H1 (cell line): ENCODE measurements at regions not wholly inside any gene's neighbourhood (a gene's known extent, or its start where the extent isn't known, plus 50 kb on each side); places are given as distances from the start of the nearest gene placed in this dataset.

Experiments used
- CTCF ChIA-PET: fragments of 300-600 bp; sonication (Branson Sonifier 250); formaldehyde crosslinking; loops from one replicate; lab custom pipeline; 2021; ENCODE audit not compliant: partially characterized antibody; lab: Charles Lee
- POLR2A ChIA-PET: fragments of 300-600 bp; sonication (Branson Sonifier 250); formaldehyde crosslinking; loops from one replicate; lab custom pipeline; 2021; ENCODE audit warnings: inconsistent platforms; ENCODE audit not compliant: partially characterized antibody; lab: Charles Lee
- DNase-seq, 2 experiments: peaks; one replicate each; pipeline versions ENCODE4 v3.0.0 to v3.0.0-alpha.2; 2010 to 2022; ENCODE audit warnings: low spot score in 2 of 2, low read depth in 1 of 2, mixed read lengths in 1 of 2
- FAIRE-seq: peaks from 2 replicates; lab custom pipeline; 2011; peaks lifted over from hg19 to GRCh38; lab: Jason Lieb, UNC
- H2AFZ ChIP-seq: 2 replicates; pipeline ENCODE4 v1.8.1; 2012; ENCODE audit warnings: low read length, inconsistent platforms
- H2AK5ac ChIP-seq: 2 replicates; pipeline ENCODE4 v1.6.1; 2013; ENCODE audit warnings: low read depth, low read length
- H2BK120ac ChIP-seq: replicated peaks from 2 replicates; pipeline ENCODE3; 2013; ENCODE audit warnings: low read depth, low read length, inconsistent platforms
- H2BK12ac ChIP-seq: 2 replicates; pipeline ENCODE4 v1.6.1; 2013; ENCODE audit warnings: low read depth, low read length
- H2BK15ac ChIP-seq: 2 replicates; pipeline ENCODE4 v1.6.1; 2013; ENCODE audit warnings: low read length
- H2BK20ac ChIP-seq: 2 replicates; pipeline ENCODE4 v1.6.1; 2013; ENCODE audit warnings: low read length
- H2BK5ac ChIP-seq: 2 replicates; pipeline ENCODE4 v1.6.1; 2013; ENCODE audit warnings: low read depth, low read length
- H3K14ac ChIP-seq: 2 replicates; pipeline ENCODE4 v1.6.1; 2013; ENCODE audit warnings: inconsistent platforms; ENCODE audit not compliant: insufficient read length
- H3K18ac ChIP-seq: 2 replicates; pipeline ENCODE4 v1.6.1; 2013; ENCODE audit warnings: low read length; ENCODE audit errors: extremely low read depth
- H3K23ac ChIP-seq: 2 replicates; pipeline ENCODE4 v1.6.1; 2013; ENCODE audit warnings: inconsistent platforms; ENCODE audit not compliant: insufficient read length
- H3K23me2 ChIP-seq: 2 replicates; pipeline ENCODE4 v1.6.1; 2013; ENCODE audit warnings: low read depth, low read length
- H3K27ac ChIP-seq: 2 replicates; pipeline ENCODE4 v1.6.1; 2011; ENCODE audit warnings: low read depth, low read length, inconsistent platforms
- H3K27me3 ChIP-seq, 4 experiments: replicated peaks in 1 of 4; 1 replicate in 1 of 4; 2 replicates in 3 of 4; pipeline versions ENCODE4 v1.6.1 to v1.8.1; 2011 to 2013; ENCODE audit warnings: low read length in 3 of 4, mild to moderate bottlenecking in 3 of 4, inconsistent platforms in 2 of 4, mixed read lengths in 2 of 4, moderate library complexity in 1 of 4; ENCODE audit not compliant: control insufficient read depth in 3 of 4, insufficient read depth in 3 of 4; ENCODE audit errors: extremely low read depth in 1 of 4
- H3K36me3 ChIP-seq, 4 experiments: 2 replicates each; pipeline versions ENCODE4 v1.6.1 to v1.8.1; 2011 to 2013; ENCODE audit warnings: mild to moderate bottlenecking in 4 of 4, low read length in 3 of 4, moderate library complexity in 2 of 4, control low read depth in 1 of 4, inconsistent platforms in 1 of 4; ENCODE audit not compliant: insufficient read depth in 4 of 4, control insufficient read depth in 2 of 4
- H3K4ac ChIP-seq: replicated peaks from 2 replicates; pipeline ENCODE3; 2013; ENCODE audit warnings: low read length, low read depth, mixed read lengths, inconsistent platforms; ENCODE audit not compliant: insufficient read length
- H3K4me1 ChIP-seq, 4 experiments: replicated peaks in 1 of 4; 1 replicate in 1 of 4; 2 replicates in 3 of 4; pipeline versions ENCODE4 v1.6.1 to v1.8.1; 2011 to 2013; ENCODE audit warnings: low read length in 3 of 4, inconsistent platforms in 2 of 4, mixed read lengths in 1 of 4; ENCODE audit not compliant: insufficient read depth in 4 of 4, control insufficient read depth in 3 of 4
- H3K4me2 ChIP-seq, 2 experiments: 2 replicates each; pipeline versions ENCODE4 v1.6.1 to v1.8.1; 2011 to 2013; ENCODE audit warnings: low read depth in 2 of 2, low read length in 2 of 2, control low read depth in 1 of 2, inconsistent platforms in 1 of 2, mild to moderate bottlenecking in 1 of 2; ENCODE audit not compliant: insufficient read depth in 1 of 2
- H3K4me3 ChIP-seq, 4 experiments: fragments of 200-600, 300-600 bp in 1 of 4; sonication (generic), shearing (Covaris generic), sonication (Bioruptor Twin) in 1 of 4; 2 replicates each; pipeline versions ENCODE4 v1.5.1 to v1.8.1; 2011 to 2016; ENCODE audit warnings: low read length in 4 of 4, low read depth in 3 of 4, control low read depth in 2 of 4, inconsistent platforms in 2 of 4, mild to moderate bottlenecking in 2 of 4, mixed read lengths in 1 of 4, moderate library complexity in 1 of 4; ENCODE audit not compliant: insufficient read depth in 2 of 4; ENCODE audit errors: extremely low read depth in 1 of 4
- H3K56ac ChIP-seq: replicated peaks from 2 replicates; pipeline ENCODE3; 2013; ENCODE audit warnings: low read depth, mild to moderate bottlenecking, mixed read lengths, low read length, inconsistent platforms; ENCODE audit not compliant: insufficient read length
- H3K79me1 ChIP-seq: 2 replicates; pipeline ENCODE4 v1.6.1; 2013; ENCODE audit warnings: low read depth, low read length, control low read depth
- H3K79me2 ChIP-seq, 2 experiments: 2 replicates each; pipeline versions ENCODE4 v1.6.1 to v1.8.1; 2012 to 2013; ENCODE audit warnings: low read length in 2 of 2, mild to moderate bottlenecking in 2 of 2, inconsistent platforms in 1 of 2; ENCODE audit not compliant: insufficient read depth in 2 of 2, control insufficient read depth in 1 of 2
- H3K9ac ChIP-seq, 4 experiments: replicated peaks in 1 of 4; 1 replicate in 1 of 4; 2 replicates in 3 of 4; pipeline versions ENCODE4 v1.6.1 to v1.8.1; 2011 to 2013; ENCODE audit warnings: low read depth in 3 of 4, low read length in 3 of 4, control low read depth in 2 of 4, mild to moderate bottlenecking in 2 of 4, moderate library complexity in 2 of 4, inconsistent platforms in 1 of 4; ENCODE audit errors: extremely low read depth in 1 of 4
- H3K9me3 ChIP-seq, 2 experiments: 2 replicates each; pipeline versions ENCODE4 v1.6.1 to v1.8.1; 2012 to 2013; ENCODE audit warnings: mild to moderate bottlenecking in 2 of 2, moderate library complexity in 2 of 2, control low read depth in 1 of 2, inconsistent platforms in 1 of 2, low read depth in 1 of 2, low read length in 1 of 2, mixed read lengths in 1 of 2; ENCODE audit not compliant: insufficient read depth in 2 of 2
- H4K20me1 ChIP-seq, 2 experiments: replicated peaks in 1 of 2; 2 replicates each; pipeline versions ENCODE3 to v1.8.1; 2011 to 2013; ENCODE audit warnings: inconsistent platforms in 2 of 2, low read length in 2 of 2, mild to moderate bottlenecking in 1 of 2; ENCODE audit not compliant: insufficient read depth in 2 of 2, control insufficient read depth in 1 of 2
- H4K5ac ChIP-seq: 2 replicates; pipeline ENCODE4 v1.6.1; 2013; ENCODE audit warnings: low read length, low read depth, mixed read lengths, inconsistent platforms; ENCODE audit not compliant: insufficient read length
- H4K8ac ChIP-seq: 2 replicates; pipeline ENCODE4 v1.8.0; 2013; ENCODE audit warnings: mild to moderate bottlenecking, moderate library complexity, low read length, inconsistent platforms; ENCODE audit not compliant: insufficient read depth; ENCODE audit errors: extremely low read depth
- H4K91ac ChIP-seq: replicated peaks from 2 replicates; pipeline ENCODE3; 2013; ENCODE audit warnings: low read length, mixed read lengths, inconsistent platforms; ENCODE audit not compliant: insufficient read length
- GTF2F1 ChIP-seq: IDR thresholded peaks from 2 replicates; pipeline ENCODE4 v1.6.1; 2012; ENCODE audit warnings: low read depth, low read length, improper control_type of control experiment, borderline replicate concordance
- HDAC2 ChIP-seq, 2 experiments: fragments of 300-600 bp in 1 of 2; sonication (generic) in 1 of 2; IDR thresholded peaks; 2 replicates each; pipeline ENCODE4 v1.6.1; 2011 to 2012; ENCODE audit warnings: low read depth in 2 of 2, low read length in 2 of 2, mild to moderate bottlenecking in 2 of 2, moderate library complexity in 2 of 2, borderline replicate concordance in 1 of 2, inconsistent platforms in 1 of 2
- NANOG ChIP-seq: IDR thresholded peaks from 2 replicates; pipeline ENCODE4 v1.6.1; 2011; ENCODE audit warnings: low read length, low read depth, mild to moderate bottlenecking, inconsistent platforms; ENCODE audit not compliant: insufficient read depth, poor library complexity, severe bottlenecking
- NRF1 ChIP-seq: IDR thresholded peaks from 2 replicates; pipeline ENCODE4 v1.6.1; 2011; ENCODE audit warnings: mild to moderate bottlenecking, low read depth, low read length, improper control_type of control experiment
- SP1 ChIP-seq: IDR thresholded peaks from 2 replicates; pipeline ENCODE4 v1.6.1; 2011; ENCODE audit warnings: low read depth, low read length
- SRF ChIP-seq: IDR thresholded peaks from 2 replicates; pipeline ENCODE4 v1.6.1; 2011; ENCODE audit warnings: mild to moderate bottlenecking, low read depth, low read length, moderate library complexity
- TEAD4 ChIP-seq: IDR thresholded peaks from 2 replicates; pipeline ENCODE4 v1.6.1; 2012; ENCODE audit warnings: low read depth, low read length, inconsistent platforms, mixed read lengths
- WGBS, 2 experiments: shearing (Covaris generic) in 1 of 2; methylation state at CpG; one replicate each; pipeline versions ENCODE4 v1.1.6 to v1.1.7; 2013 to 2015; ENCODE audit warnings: low lambda C conversion rate in 2 of 2, mixed read lengths in 2 of 2, inconsistent platforms in 1 of 2, low coverage in 1 of 2, missing lambda C conversion rate in 1 of 2; ENCODE audit not compliant: insufficient replicate concordance in 2 of 2, insufficient coverage in 1 of 2, insufficient read length in 1 of 2; ENCODE audit errors: extremely low coverage in 1 of 2, missing lambda C conversion rate in 1 of 2; 5-methylcytosine and 5-hydroxymethylcytosine counted together
- TF ChIP-seq, protein P1 (sequence below): IDR thresholded peaks from 2 replicates; pipeline ENCODE4 v1.6.1; 2012; ENCODE audit warnings: inconsistent platforms

DNA sequence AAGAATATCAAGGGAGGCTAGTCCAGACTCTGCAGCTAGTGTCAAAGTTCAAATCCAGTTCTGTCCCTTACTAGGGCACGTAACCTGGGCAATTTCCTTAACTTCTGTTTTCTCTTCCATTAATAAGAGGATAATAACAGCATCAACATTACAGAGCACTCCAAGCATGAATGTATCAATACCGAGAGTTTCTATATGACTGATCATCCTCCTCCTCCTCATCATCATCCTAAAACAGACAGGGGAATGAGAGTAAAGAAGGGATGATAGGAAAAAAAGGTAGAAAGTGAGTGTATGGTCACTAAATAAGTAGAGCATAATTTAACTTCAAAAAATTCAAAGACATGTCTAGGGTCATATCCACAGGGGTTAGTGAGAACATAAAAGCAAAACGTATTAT lies 171.4 kb downstream of the NDUFA12 start:
- H3K36me3 ChIP-seq: no peaks in the 10 kb centered on the region; a peak in 1 of 8 replicates
- H3K4me1 ChIP-seq: peaks cover 0 to 13% (median 7%) of the 10 kb centered on the region in 4 experiments
- H2AK5ac ChIP-seq: no peak overlapping the region
- H3K23ac ChIP-seq: no peak overlapping the region
- H3K4me3 ChIP-seq: no peak overlapping the region
- no peak overlapping the region for H2BK120ac ChIP-seq
- no peak overlapping the region for H4K8ac ChIP-seq
- H4K5ac ChIP-seq: no peak overlapping the region
- DNase-seq (no peak), FAIRE-seq (no peak)
- H3K9me3 ChIP-seq: peaks cover 0 to 4% of the 10 kb centered on the region in 2 experiments; a peak in 1 of 4 replicates
- H3K4me2 ChIP-seq: no peak overlapping the region
- no peak overlapping the region for H3K14ac ChIP-seq
- no peak overlapping the region for H3K27ac ChIP-seq
- H3K56ac ChIP-seq: no peak overlapping the region
- H3K9ac ChIP-seq: no peak overlapping the region
- 78% methylated on average over 3 of the region's 3 CpGs; no CpG with 5 or more reads in 1 of the 2 experiments for WGBS, 2 experiments
- H4K91ac ChIP-seq: no peak overlapping the region
- ChIA-PET CTCF (interaction anchor here (0.7 kb wide), 1 partner anchor 13 kb away, joined by 3 read pairs; no protein-coding TSS in a partner anchor), POLR2A (interaction anchor here (1.1 kb wide), 2 partner anchors 78 to 108 kb away, joined by 3 read pairs; no protein-coding TSS in a partner anchor)
- H3K4ac ChIP-seq: no peak overlapping the region
- TF ChIP-seq NANOG: no peak
- TF ChIP-seq SP1: no peak
- TF ChIP-seq GTF2F1: no peak
- no peak for TF ChIP-seq HDAC2 (IDR thresholded peaks at IDR 0.05; ENCODE audit: borderline replicate concordance in 1 of 2, low read depth in 2 of 2, low read length in 2 of 2)
- TF ChIP-seq, protein P1, sequence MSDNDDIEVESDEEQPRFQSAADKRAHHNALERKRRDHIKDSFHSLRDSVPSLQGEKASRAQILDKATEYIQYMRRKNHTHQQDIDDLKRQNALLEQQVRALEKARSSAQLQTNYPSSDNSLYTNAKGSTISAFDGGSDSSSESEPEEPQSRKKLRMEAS: no peak
- no peak for TF ChIP-seq TEAD4
- TF ChIP-seq SRF: no peak
- TF ChIP-seq NRF1: no peak
- H3K23me2 ChIP-seq: no peaks in the 10 kb centered on the region
- H2BK20ac ChIP-seq: no peak overlapping the region
- no peaks in the 10 kb centered on the region for H3K79me1 ChIP-seq
- no peaks in the 10 kb centered on the region for H3K79me2 ChIP-seq
- no peak overlapping the region for H2AFZ ChIP-seq
- no peak overlapping the region for H2BK12ac ChIP-seq
- no peaks in the 10 kb centered on the region for H3K27me3 ChIP-seq
- no peak overlapping the region for H2BK5ac ChIP-seq
- H2BK15ac ChIP-seq: no peak overlapping the region
- no peak overlapping the region for H3K18ac ChIP-seq
- no peaks in the 10 kb centered on the region for H4K20me1 ChIP-seq
